Astrocyte (in vitro differentiated cells and primary cell): ENCODE measurements at regions not wholly inside any gene's neighbourhood (a gene's known extent, or its start where the extent isn't known, plus 50 kb on each side); places are given as distances from the start of the nearest gene placed in this dataset.

Experiments
- DNase-seq: peaks from one replicate; pipeline ENCODE4 v3.0.0-alpha.2; 2010; ENCODE audit warnings: low read depth
- FAIRE-seq: peaks from 2 replicates; lab custom pipeline; 2011; peaks lifted over from hg19 to GRCh38; lab: Jason Lieb, UNC
- H2AFZ ChIP-seq: 2 replicates; pipeline ENCODE4 v1.6.0; 2012; ENCODE audit warnings: low read depth, low read length, inconsistent platforms
- H3K27ac ChIP-seq: 2 replicates; pipeline ENCODE4 v1.5.1; 2011; ENCODE audit warnings: low read depth, low read length, inconsistent platforms
- H3K27me3 ChIP-seq: 2 replicates; pipeline ENCODE4 v1.6.0; 2011; ENCODE audit warnings: low read length, inconsistent platforms; ENCODE audit not compliant: insufficient read depth
- H3K36me3 ChIP-seq: 2 replicates; pipeline ENCODE4 v1.5.1; 2011; ENCODE audit warnings: low read length, inconsistent platforms; ENCODE audit not compliant: insufficient read depth
- H3K4me1 ChIP-seq: 2 replicates; pipeline ENCODE4 v1.5.1; 2011; ENCODE audit warnings: low read length, inconsistent platforms; ENCODE audit not compliant: insufficient read depth
- H3K4me2 ChIP-seq: 2 replicates; pipeline ENCODE4 v1.6.0; 2012; ENCODE audit warnings: low read length, inconsistent platforms
- H3K4me3 ChIP-seq: 2 replicates; pipeline ENCODE4 v1.5.1; 2011; ENCODE audit warnings: low read depth, mild to moderate bottlenecking, low read length, inconsistent platforms; ENCODE audit not compliant: insufficient read depth
- H3K79me2 ChIP-seq: 2 replicates; pipeline ENCODE4 v1.6.0; 2012; ENCODE audit warnings: mild to moderate bottlenecking, low read length, inconsistent platforms; ENCODE audit not compliant: insufficient read depth
- H3K9ac ChIP-seq: 2 replicates; pipeline ENCODE4 v1.6.0; 2012; ENCODE audit warnings: mild to moderate bottlenecking, low read length, inconsistent platforms
- H3K9me3 ChIP-seq: 2 replicates; pipeline ENCODE4 v1.5.1; 2012; ENCODE audit warnings: low read depth, mild to moderate bottlenecking, low read length, inconsistent platforms; ENCODE audit not compliant: insufficient read depth
- H4K20me1 ChIP-seq: 2 replicates; pipeline ENCODE4 v1.6.0; 2012; ENCODE audit warnings: low read length, inconsistent platforms; ENCODE audit not compliant: insufficient read depth
- H3K27ac Mint-ChIP-seq: one replicate; pipeline ENCODE4 v1.8.0; 2021; ENCODE audit warnings: mild to moderate bottlenecking, mixed read lengths; ENCODE audit not compliant: unreplicated experiment
- H3K27me3 Mint-ChIP-seq: one replicate; pipeline ENCODE4 v1.8.0; 2021; ENCODE audit warnings: low read depth, mixed read lengths; ENCODE audit not compliant: unreplicated experiment
- H3K36me3 Mint-ChIP-seq: one replicate; pipeline ENCODE4 v1.8.0; 2021; ENCODE audit warnings: low read depth, mixed read lengths; ENCODE audit not compliant: unreplicated experiment
- H3K4me1 Mint-ChIP-seq: one replicate; pipeline ENCODE4 v1.8.0; 2021; ENCODE audit warnings: low read depth, mixed read lengths; ENCODE audit not compliant: unreplicated experiment
- H3K4me3 Mint-ChIP-seq: one replicate; pipeline ENCODE4 v1.8.0; 2021; ENCODE audit warnings: mild to moderate bottlenecking, moderate library complexity, mixed read lengths; ENCODE audit not compliant: unreplicated experiment
- H3K9me3 Mint-ChIP-seq: one replicate; pipeline ENCODE4 v1.8.0; 2021; ENCODE audit warnings: mild to moderate bottlenecking, mixed read lengths; ENCODE audit not compliant: unreplicated experiment
- EZH2 ChIP-seq: IDR thresholded peaks from 2 replicates; pipeline ENCODE4 v1.6.1; 2012; ENCODE audit warnings: mild to moderate bottlenecking, low read length, inconsistent platforms; ENCODE audit not compliant: insufficient read depth
- TF ChIP-seq, protein P1 (sequence below): IDR thresholded peaks from 2 replicates; pipeline ENCODE4 v1.5.1; 2011; ENCODE audit warnings: low read depth, mild to moderate bottlenecking, inconsistent platforms, low read length, moderate library complexity; ENCODE audit not compliant: insufficient read depth

DNA sequence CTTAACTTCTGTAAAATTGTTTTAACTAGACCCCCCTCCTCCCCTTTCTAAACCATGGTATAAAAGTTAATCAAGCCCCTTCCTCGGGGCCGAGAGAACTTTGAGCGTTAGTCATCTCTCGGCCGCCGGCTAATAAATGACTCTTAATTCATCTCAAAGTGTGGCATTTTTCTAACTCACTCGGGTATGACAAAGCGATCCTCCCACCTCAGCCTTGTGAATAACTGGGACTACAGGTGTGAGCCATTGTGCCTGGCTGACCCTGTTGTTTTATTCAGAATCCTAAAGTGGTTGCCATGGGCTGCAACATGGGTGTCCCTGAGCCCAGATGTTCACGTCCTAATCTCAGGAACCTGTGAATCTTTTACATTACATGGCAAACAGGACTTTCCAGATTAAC, 540.7 kb upstream of the AMELY start:
- no peak overlapping the region for H3K9ac ChIP-seq
- peaks cover 7% of the 10 kb centered on the region for H3K9me3 Mint-ChIP-seq

DNA sequence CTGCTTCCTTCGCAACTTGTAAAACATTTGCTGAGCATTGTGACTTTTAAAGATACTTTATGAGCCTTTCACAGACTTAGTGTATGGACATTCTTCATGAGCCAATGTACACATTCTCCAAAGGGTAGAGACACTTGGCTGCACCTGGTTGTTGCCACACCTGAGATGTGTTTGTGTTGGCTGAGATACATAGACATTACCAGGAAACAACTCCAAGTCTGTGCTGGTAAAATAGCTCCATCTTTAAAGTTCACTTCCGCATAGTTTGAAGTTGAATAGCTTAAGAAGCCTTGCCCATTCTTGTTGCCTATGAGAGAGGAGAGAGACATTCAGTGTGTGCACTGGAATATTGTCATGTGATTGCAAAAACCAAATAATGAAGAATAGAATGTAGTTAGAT, 538.3 kb upstream of the AMELY start:
- Mint-ChIP-seq H3K9me3 (peaks cover 7% of the 10 kb centered on the region), H3K36me3 (no peaks in the 10 kb centered on the region), H3K27me3 (no peaks in the 10 kb centered on the region), H3K4me3 (no peak overlapping the region), H3K27ac (no peak overlapping the region), H3K4me1 (peaks cover 5% of the 10 kb centered on the region)
- TF ChIP-seq, protein P1, sequence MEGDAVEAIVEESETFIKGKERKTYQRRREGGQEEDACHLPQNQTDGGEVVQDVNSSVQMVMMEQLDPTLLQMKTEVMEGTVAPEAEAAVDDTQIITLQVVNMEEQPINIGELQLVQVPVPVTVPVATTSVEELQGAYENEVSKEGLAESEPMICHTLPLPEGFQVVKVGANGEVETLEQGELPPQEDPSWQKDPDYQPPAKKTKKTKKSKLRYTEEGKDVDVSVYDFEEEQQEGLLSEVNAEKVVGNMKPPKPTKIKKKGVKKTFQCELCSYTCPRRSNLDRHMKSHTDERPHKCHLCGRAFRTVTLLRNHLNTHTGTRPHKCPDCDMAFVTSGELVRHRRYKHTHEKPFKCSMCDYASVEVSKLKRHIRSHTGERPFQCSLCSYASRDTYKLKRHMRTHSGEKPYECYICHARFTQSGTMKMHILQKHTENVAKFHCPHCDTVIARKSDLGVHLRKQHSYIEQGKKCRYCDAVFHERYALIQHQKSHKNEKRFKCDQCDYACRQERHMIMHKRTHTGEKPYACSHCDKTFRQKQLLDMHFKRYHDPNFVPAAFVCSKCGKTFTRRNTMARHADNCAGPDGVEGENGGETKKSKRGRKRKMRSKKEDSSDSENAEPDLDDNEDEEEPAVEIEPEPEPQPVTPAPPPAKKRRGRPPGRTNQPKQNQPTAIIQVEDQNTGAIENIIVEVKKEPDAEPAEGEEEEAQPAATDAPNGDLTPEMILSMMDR, result no peak
- no peak for TF ChIP-seq EZH2
- H3K9ac ChIP-seq, result no peak overlapping the region
- H3K4me2 ChIP-seq, result no peak overlapping the region
- no peaks in the 10 kb centered on the region for H4K20me1 ChIP-seq
- no peak overlapping the region for H2AFZ ChIP-seq
- no peaks in the 10 kb centered on the region for H3K27me3 ChIP-seq
- DNase-seq (no peak), FAIRE-seq (no peak)
- H3K79me2 ChIP-seq, result no peaks in the 10 kb centered on the region
- H3K9me3 ChIP-seq, result no peaks in the 10 kb centered on the region
- no peaks in the 10 kb centered on the region for H3K36me3 ChIP-seq
- no peak overlapping the region for H3K27ac ChIP-seq
- peaks cover 4% of the 10 kb centered on the region for H3K4me1 ChIP-seq
- no peak overlapping the region for H3K4me3 ChIP-seq

More for the DNA sequence above, 540.7 kb upstream of the AMELY start:
- peaks cover 10% of the 10 kb centered on the region for H3K4me1 Mint-ChIP-seq
- Histone ChIP-seq H3K27ac (no peak overlapping the region), H3K27me3 (no peaks in the 10 kb centered on the region), H4K20me1 (no peaks in the 10 kb centered on the region), H3K36me3 (no peaks in the 10 kb centered on the region), H3K9me3 (no peaks in the 10 kb centered on the region), H3K4me3 (no peak overlapping the region), H3K4me2 (no peak overlapping the region), H2AFZ (no peak overlapping the region), H3K4me1 (peaks cover 13% of the 10 kb centered on the region), H3K79me2 (no peaks in the 10 kb centered on the region)
- DNase-seq, result no peak
- TF ChIP-seq, protein P1, result no peak
- TF ChIP-seq EZH2, result no peak
- no peaks in the 10 kb centered on the region for H3K27me3 Mint-ChIP-seq
- no peak for FAIRE-seq
- no peak overlapping the region for H3K4me3 Mint-ChIP-seq
- H3K27ac Mint-ChIP-seq, result no peak overlapping the region
- peaks cover 3% of the 10 kb centered on the region for H3K36me3 Mint-ChIP-seq

- Histone ChIP-seq H3K9me3 (no peaks in the 10 kb centered on the region), H3K4me2 (no peak overlapping the region), H3K36me3 (no peaks in the 10 kb centered on the region), H3K27me3 (no peaks in the 10 kb centered on the region), H3K4me1 (peaks cover 2% of the 10 kb centered on the region), H4K20me1 (no peaks in the 10 kb centered on the region), H3K79me2 (no peaks in the 10 kb centered on the region), H2AFZ (no peak overlapping the region), H3K9ac (no peak overlapping the region), H3K4me3 (no peak overlapping the region), H3K27ac (peak overlapping the region; percentile 58)
- peaks cover 5% of the 10 kb centered on the region for H3K4me1 Mint-ChIP-seq
- FAIRE-seq, result no peak
- H3K36me3 Mint-ChIP-seq, result no peaks in the 10 kb centered on the region
- peaks cover 7% of the 10 kb centered on the region for H3K9me3 Mint-ChIP-seq
- DNase-seq, result no peak
- H3K27me3 Mint-ChIP-seq, result no peaks in the 10 kb centered on the region
- H3K27ac Mint-ChIP-seq, result no peak overlapping the region
- no peak for TF ChIP-seq EZH2
- TF ChIP-seq, protein P1, result no peak
- no peak overlapping the region for H3K4me3 Mint-ChIP-seq
Observed at GRCh38 chrY:7448687-7449086, 537.1 kb upstream of the AMELY start.
